ENCODE measurements at regions not wholly inside any gene's neighbourhood (a gene's known extent, or its start where the extent isn't known, plus 50 kb on each side); places are given as distances from the start of the nearest gene placed in this dataset.

- no peak for TF ChIP-seq CTCF (IDR thresholded peaks at IDR 0.05)
- TF ChIP-seq POLR2A (IDR thresholded peaks at IDR 0.05) = no peak
Observed at GRCh38 chr3:80655216-80655615, 887.4 kb upstream of the ROBO1 start.

Data from esophagus squamous epithelium (tissue), 4 donors.